PC-9 (cell line): ENCODE measurements at regions not wholly inside any gene's neighbourhood (a gene's known extent, or its start where the extent isn't known, plus 50 kb on each side); places are given as distances from the start of the nearest gene placed in this dataset.

Source experiments
- BruUV-seq: library from RNA; stranded (reverse); fragments of 400-500 nt; replicated peaks from 2 replicates; lab custom pipeline; 2021; lab: Mats Ljungman, UMichigan
- CTCF ChIA-PET: fragments of 300-600 bp; sonication (Branson Sonifier 250); formaldehyde crosslinking; loops from one replicate; lab custom pipeline; 2022; ENCODE audit warnings: antibody characterized with exemption; lab: Charles Lee
- POLR2A ChIA-PET: fragments of 300-600 bp; sonication (Branson Sonifier 250); formaldehyde crosslinking; loops from one replicate; lab custom pipeline; 2022; ENCODE audit warnings: antibody characterized with exemption; ENCODE audit not compliant: unreplicated experiment; lab: Charles Lee
- DNase-seq, 2 experiments: peaks; one replicate each; pipeline versions ENCODE4 v3.0.0 to v3.0.0-alpha.2; 2015 to 2022; ENCODE audit warnings: mixed read lengths in 1 of 2
- H2AFZ ChIP-seq: fragments of 200-600 bp; sonication (generic); 2 replicates; pipeline ENCODE4 v1.8.1; 2017; ENCODE audit warnings: antibody characterized with exemption
- H3F3A ChIP-seq: fragments of 200-600 bp; sonication (generic); 2 replicates; pipeline ENCODE4 v1.8.1; 2017; ENCODE audit warnings: antibody characterized with exemption, mild to moderate bottlenecking, low read depth; ENCODE audit not compliant: insufficient read depth
- H3K27ac ChIP-seq: fragments of 200-600 bp; sonication (generic); 2 replicates; pipeline ENCODE4 v1.6.1; 2016; ENCODE audit warnings: mixed run types
- H3K27me3 ChIP-seq: fragments of 200-600 bp; sonication (generic); 2 replicates; pipeline ENCODE4 v1.6.1; 2016; ENCODE audit warnings: low read depth, mixed run types; ENCODE audit not compliant: insufficient read depth
- H3K36me3 ChIP-seq: fragments of 200-600 bp; sonication (generic); 2 replicates; pipeline ENCODE4 v1.6.1; 2016; ENCODE audit warnings: low read depth, mixed run types
- H3K4me1 ChIP-seq: fragments of 200-600 bp; sonication (generic); replicated peaks from 2 replicates; pipeline ENCODE4 v1.6.1; 2016; ENCODE audit warnings: mixed run types; ENCODE audit not compliant: insufficient read depth
- H3K4me2 ChIP-seq: fragments of 200-600 bp; sonication (generic); 2 replicates; pipeline ENCODE4 v1.6.1; 2017; ENCODE audit warnings: mixed run types
- H3K4me3 ChIP-seq: fragments of 200-600 bp; sonication (generic); 2 replicates; pipeline ENCODE4 v1.6.1; 2016; ENCODE audit warnings: mixed run types
- H3K79me2 ChIP-seq: fragments of 200-600 bp; sonication (generic); 2 replicates; pipeline ENCODE4 v1.6.1; 2017; ENCODE audit warnings: low read depth, mixed run types
- H3K9me2 ChIP-seq: fragments of 200-600 bp; sonication (generic); 2 replicates; pipeline ENCODE4 v1.8.1; 2017; ENCODE audit warnings: mild to moderate bottlenecking; ENCODE audit not compliant: insufficient read depth
- H3K9me3 ChIP-seq: fragments of 200-600 bp; sonication (generic); 2 replicates; pipeline ENCODE4 v1.8.1; 2016; ENCODE audit warnings: low read depth; ENCODE audit not compliant: insufficient read depth
- H4K20me1 ChIP-seq: fragments of 200-600 bp; sonication (generic); 2 replicates; pipeline ENCODE4 v1.8.1; 2017; ENCODE audit not compliant: insufficient read depth
- EZH2 ChIP-seq: fragments of 200-600 bp; sonication (generic); IDR thresholded peaks from 2 replicates; pipeline ENCODE4 v1.8.0; 2017; ENCODE audit warnings: antibody characterized with exemption, low read depth
- intact Hi-C: fragments of 100-400 bp; cut with micrococcal nuclease; formaldehyde crosslinking; loops from one replicate; pipeline ENCODE4 v1.10.0; 2022; ENCODE audit not compliant: unreplicated experiment
- TF ChIP-seq, protein P1 (sequence below): fragments of 200-600 bp; sonication (generic); conservative IDR thresholded peaks from 2 replicates; pipeline ENCODE4 v1.6.1; 2017; ENCODE audit warnings: mixed run types, antibody characterized with exemption, mild to moderate bottlenecking, moderate library complexity

DNA sequence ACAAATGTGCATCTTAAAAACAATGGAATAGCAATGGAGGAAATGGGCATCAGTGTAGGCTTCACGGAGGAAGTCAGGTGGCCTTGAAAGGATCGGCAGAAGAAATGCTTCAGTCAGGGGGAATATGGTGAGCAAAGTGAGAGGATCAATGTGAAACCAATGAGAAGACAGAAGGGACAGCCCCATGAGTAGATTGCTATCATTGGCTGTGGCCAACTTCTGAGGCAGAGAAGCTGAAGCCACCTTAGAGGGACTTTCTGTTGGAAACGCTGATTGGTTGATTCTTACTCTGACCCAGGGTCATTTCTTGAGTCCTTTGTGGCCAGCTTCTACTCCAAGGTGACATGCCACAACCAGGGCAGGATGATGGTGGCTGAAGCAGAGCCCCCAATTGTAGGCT lies 130.7 kb upstream of the ZNF648 start:
- H3K9me2 ChIP-seq = 0 out of 2 replicates have a peak, but pooled peaks cover 4% of the 10 kb centered on the region
- H3K27me3 ChIP-seq = no peaks in the 10 kb centered on the region
- ChIA-PET POLR2A (no interaction called here), CTCF (interaction anchor here (0.6 kb wide), 1 partner anchor 191 kb away, joined by 3 read pairs; no protein-coding TSS in a partner anchor)
- no peak overlapping the region for H3K4me3 ChIP-seq
- H3K27ac ChIP-seq = no peak overlapping the region
- TF ChIP-seq EZH2 = no peak
- TF ChIP-seq, protein P1, sequence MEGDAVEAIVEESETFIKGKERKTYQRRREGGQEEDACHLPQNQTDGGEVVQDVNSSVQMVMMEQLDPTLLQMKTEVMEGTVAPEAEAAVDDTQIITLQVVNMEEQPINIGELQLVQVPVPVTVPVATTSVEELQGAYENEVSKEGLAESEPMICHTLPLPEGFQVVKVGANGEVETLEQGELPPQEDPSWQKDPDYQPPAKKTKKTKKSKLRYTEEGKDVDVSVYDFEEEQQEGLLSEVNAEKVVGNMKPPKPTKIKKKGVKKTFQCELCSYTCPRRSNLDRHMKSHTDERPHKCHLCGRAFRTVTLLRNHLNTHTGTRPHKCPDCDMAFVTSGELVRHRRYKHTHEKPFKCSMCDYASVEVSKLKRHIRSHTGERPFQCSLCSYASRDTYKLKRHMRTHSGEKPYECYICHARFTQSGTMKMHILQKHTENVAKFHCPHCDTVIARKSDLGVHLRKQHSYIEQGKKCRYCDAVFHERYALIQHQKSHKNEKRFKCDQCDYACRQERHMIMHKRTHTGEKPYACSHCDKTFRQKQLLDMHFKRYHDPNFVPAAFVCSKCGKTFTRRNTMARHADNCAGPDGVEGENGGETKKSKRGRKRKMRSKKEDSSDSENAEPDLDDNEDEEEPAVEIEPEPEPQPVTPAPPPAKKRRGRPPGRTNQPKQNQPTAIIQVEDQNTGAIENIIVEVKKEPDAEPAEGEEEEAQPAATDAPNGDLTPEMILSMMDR = no peak
- peaks cover 1% of the 10 kb centered on the region; the same call in 1 of the 2 replicates for H3F3A ChIP-seq
- peaks cover 5% of the 10 kb centered on the region for H3K4me1 ChIP-seq
- H3K79me2 ChIP-seq = no peaks in the 10 kb centered on the region
- no peaks in the 10 kb centered on the region for H4K20me1 ChIP-seq
- no peaks in the 10 kb centered on the region for H3K9me3 ChIP-seq
- no peaks in the 10 kb centered on the region for H3K36me3 ChIP-seq
- intact Hi-C loops = no loop called here
- no peak overlapping the region for H3K4me2 ChIP-seq
- no peak for DNase-seq
- no peak overlapping the region for H2AFZ ChIP-seq
- BruUV-seq = no TSS peak

DNA sequence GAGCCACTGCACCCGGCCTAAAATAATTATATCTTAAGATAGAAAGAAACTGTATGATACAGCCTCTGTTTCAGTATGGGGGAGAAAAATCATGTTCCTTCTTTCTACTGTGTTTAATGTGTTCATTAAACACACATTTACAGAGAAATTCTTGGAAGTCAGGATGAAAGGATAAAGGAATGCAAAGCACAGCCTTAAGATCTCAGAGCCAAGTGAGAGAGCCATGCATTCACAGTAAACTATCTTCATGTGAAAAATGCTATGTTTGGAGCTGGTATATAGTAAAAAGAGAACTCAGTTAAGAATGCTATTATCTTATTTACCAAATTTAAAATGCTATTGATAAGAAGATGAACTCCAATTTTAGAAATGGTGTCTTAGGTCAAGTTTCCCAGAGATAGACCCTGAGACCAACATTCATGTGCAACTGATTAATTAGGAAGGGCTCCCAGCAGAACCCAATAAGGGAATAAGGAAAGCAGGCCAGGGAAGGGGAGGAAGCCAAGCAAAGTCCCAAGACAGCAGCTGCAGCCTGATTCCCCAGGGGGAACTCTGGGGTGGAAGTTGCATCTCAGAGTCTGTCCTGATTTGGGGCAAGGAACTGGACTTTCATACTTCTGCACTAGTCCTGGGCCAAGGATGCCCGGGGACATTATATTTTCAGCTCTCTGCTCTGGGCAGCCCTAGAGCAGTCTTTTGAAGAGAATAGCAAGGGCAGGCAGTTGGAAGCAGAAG lies 130.0 kb upstream of the ZNF648 start:
- intact Hi-C loops = no loop called here
- Histone ChIP-seq H3F3A (peaks cover 8% of the 10 kb centered on the region; the same call in 1 of the 2 replicates), H3K4me2 (no peak overlapping the region), H3K4me3 (no peak overlapping the region), H3K27me3 (no peaks in the 10 kb centered on the region), H3K9me3 (no peaks in the 10 kb centered on the region), H4K20me1 (no peaks in the 10 kb centered on the region), H3K27ac (no peak overlapping the region), H2AFZ (no peak overlapping the region), H3K79me2 (no peaks in the 10 kb centered on the region), H3K4me1 (peaks cover 11% of the 10 kb centered on the region), H3K9me2 (0 out of 2 replicates have a peak, but pooled peaks cover 4% of the 10 kb centered on the region), H3K36me3 (no peaks in the 10 kb centered on the region)
- ChIA-PET POLR2A (no interaction called here), CTCF (interaction anchor here (0.6 kb wide), 1 partner anchor 191 kb away, joined by 3 read pairs; no protein-coding TSS in a partner anchor)
- no TSS peak for BruUV-seq
- no peak for DNase-seq
- TF ChIP-seq, protein P1 = no peak
- TF ChIP-seq EZH2 = no peak

DNA sequence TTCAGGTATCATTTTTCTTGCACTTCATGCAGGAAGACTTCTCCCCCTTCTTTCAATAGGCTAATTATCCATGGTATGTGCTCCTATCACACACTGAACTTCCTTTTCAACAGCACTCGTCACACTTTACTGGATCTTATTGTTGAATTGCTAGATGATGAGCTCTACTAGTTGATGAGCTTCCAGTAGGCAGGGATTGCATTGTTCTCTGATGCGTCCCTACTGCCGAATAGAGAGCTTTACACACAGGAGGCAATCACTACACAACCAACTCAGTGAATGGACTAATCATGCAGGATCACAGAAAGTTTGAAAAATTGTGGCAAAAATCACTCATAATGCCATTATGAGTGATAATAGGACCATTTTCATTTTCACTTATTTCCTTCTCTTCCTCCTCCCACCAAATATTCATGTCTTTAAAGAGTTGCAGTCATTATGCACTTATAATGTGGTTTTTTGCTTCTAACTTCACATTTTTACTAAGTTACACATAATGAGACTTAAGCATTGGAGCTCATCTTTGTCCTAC lies 128.1 kb upstream of the ZNF648 start:
- H3K4me2 ChIP-seq = no peak overlapping the region
- H3K4me3 ChIP-seq = no peak overlapping the region
- POLR2A ChIA-PET = interaction anchor here (0.5 kb wide), 1 partner anchor 1170 kb away, joined by 5 read pairs; no protein-coding TSS in a partner anchor
- H3K9me2 ChIP-seq = 0 out of 2 replicates have a peak, but pooled peaks cover 1% of the 10 kb centered on the region
- no peaks in the 10 kb centered on the region for H4K20me1 ChIP-seq
- no peaks in the 10 kb centered on the region for H3K9me3 ChIP-seq
- H3K27me3 ChIP-seq = no peaks in the 10 kb centered on the region
- H3F3A ChIP-seq = peaks cover 21% of the 10 kb centered on the region
- no peaks in the 10 kb centered on the region for H3K36me3 ChIP-seq
- DNase-seq = no peak
- TF ChIP-seq, protein P1 = no peak
- no peak for TF ChIP-seq EZH2
- H2AFZ ChIP-seq = no peak overlapping the region
- peaks cover 28% of the 10 kb centered on the region for H3K4me1 ChIP-seq
- CTCF ChIA-PET = interaction anchor here (0.5 to 1.5 kb wide), 2 partner anchors 46 to 1688 kb away, joined by 4 to 5 read pairs; no protein-coding TSS in a partner anchor
- BruUV-seq = no TSS peak
- H3K27ac ChIP-seq = no peak overlapping the region
- no peaks in the 10 kb centered on the region for H3K79me2 ChIP-seq
- intact Hi-C loops = loop anchor here (10.0 kb wide), 1 partner anchor 1685 kb away; the partner anchor contains the start of gene ACBD6
